Non-pigmented ciliary epithelial cell (primary cell): ENCODE measurements at regions not wholly inside any gene's neighbourhood (a gene's known extent, or its start where the extent isn't known, plus 50 kb on each side); places are given as distances from the start of the nearest gene placed in this dataset.

Experiments
- DNase-seq: peaks from one replicate; pipeline ENCODE4 v3.0.0-alpha.2; 2010; ENCODE audit warnings: low read depth

GRCh38 chr2:144333143-144333555 lies 186.8 kb downstream of the ZEB2 start:
- DNase-seq = no peak

- DNase-seq = no peak
Measured at GRCh38 chr2:144332356-144333142, 187.4 kb downstream of the ZEB2 start.

- DNase-seq = no peak
Measured at GRCh38 chr2:144331674-144332355, 188.1 kb downstream of the ZEB2 start.

- no peak for DNase-seq
Measured at GRCh38 chr2:144330951-144331673, 188.8 kb downstream of the ZEB2 start.

GRCh38 chr2:144329472-144329871 lies 190.4 kb downstream of the ZEB2 start:
- no peak for DNase-seq

GRCh38 chr2:144328938-144329337 lies 191.0 kb downstream of the ZEB2 start:
- no peak for DNase-seq

- DNase-seq = no peak
Measured at GRCh38 chr2:144326825-144327224, 193.1 kb downstream of the ZEB2 start.

GRCh38 chr2:144325086-144325485 lies 194.8 kb downstream of the ZEB2 start:
- peak; percentile 40 for DNase-seq

- DNase-seq = no peak
Measured at GRCh38 chr2:144324446-144325045, 195.4 kb downstream of the ZEB2 start.

- no peak for DNase-seq
Measured at GRCh38 chr2:144323946-144324345, 196.0 kb downstream of the ZEB2 start.

- DNase-seq = no peak
Measured at GRCh38 chr2:144322379-144322778, 197.5 kb downstream of the ZEB2 start.

- DNase-seq = no peak
Measured at GRCh38 chr2:144320491-144320890, 199.4 kb downstream of the ZEB2 start.

GRCh38 chr2:144317071-144317738 lies 202.7 kb downstream of the ZEB2 start:
- DNase-seq = no peak

- DNase-seq = no peak
Measured at GRCh38 chr2:144310889-144311608, 208.9 kb downstream of the ZEB2 start.

- DNase-seq = no peak
Measured at GRCh38 chr2:144310484-144310883, 209.4 kb downstream of the ZEB2 start.

- DNase-seq = no peak
Measured at GRCh38 chr2:144307711-144308110, 212.2 kb downstream of the ZEB2 start.

GRCh38 chr2:144304202-144304601 lies 215.7 kb downstream of the ZEB2 start:
- no peak for DNase-seq

- DNase-seq = no peak
Measured at GRCh38 chr2:144300632-144301031, 219.3 kb downstream of the ZEB2 start.

GRCh38 chr2:144290276-144290675 lies 229.6 kb downstream of the ZEB2 start:
- no peak for DNase-seq

GRCh38 chr2:144288438-144288837 lies 231.5 kb downstream of the ZEB2 start:
- no peak for DNase-seq

- DNase-seq = no peak
Measured at GRCh38 chr2:144285324-144285723, 234.6 kb downstream of the ZEB2 start.
